ENCODE measurements at regions not wholly inside any gene's neighbourhood (a gene's known extent, or its start where the extent isn't known, plus 50 kb on each side); places are given as distances from the start of the nearest gene placed in this dataset.

DNA sequence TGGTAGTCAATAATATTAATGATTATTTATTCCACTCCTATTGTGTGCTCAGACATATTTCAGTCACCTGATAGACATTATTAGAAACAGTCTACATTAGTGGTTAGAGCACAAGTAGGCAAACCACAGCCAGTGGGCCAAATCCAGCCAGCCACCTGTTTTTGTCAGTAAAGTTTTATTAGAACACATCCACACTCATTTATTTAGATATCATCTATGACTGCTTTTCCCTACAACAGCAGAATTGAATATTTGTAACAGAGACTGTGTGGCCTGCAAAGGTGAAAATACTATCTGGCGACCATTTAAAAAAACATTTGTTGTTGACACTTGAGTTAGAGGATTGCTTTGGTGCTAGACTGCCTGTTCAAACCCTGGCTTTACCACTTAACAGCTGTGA lies 220.0 kb upstream of the ZFP64 start:
- intact Hi-C loops (cut with micrococcal nuclease; ENCODE audit: unreplicated experiment) (no loop called here), in situ Hi-C loops (cut with MboI) (no loop called here)
- no peak overlapping the region for H3K27ac ChIP-seq (ENCODE audit: control insufficient read depth, insufficient read depth)
- WGBS (ENCODE audit: insufficient coverage, insufficient replicate concordance, low lambda C conversion rate, missing lambda C conversion rate) = 50% methylated on average over 1 of the region's 1 CpG
- no peaks in the 10 kb centered on the region for H3K36me3 ChIP-seq (ENCODE audit: control insufficient read depth in 2 of 2, insufficient read depth in 2 of 2, low read length in 1 of 2)
- H4K20me1 ChIP-seq (ENCODE audit: control insufficient read depth, insufficient read depth) = no peaks in the 10 kb centered on the region
- ChIA-PET CTCF (no interaction called here), SMC1A (ENCODE audit: uncharacterized antibody, unreplicated experiment) (no interaction called here), POLR2A (no interaction called here), RAD21 (ENCODE audit: unreplicated experiment) (no interaction called here)
- FAIRE-seq (no peak), ATAC-seq (no peak), DNase-seq (ENCODE audit: low read depth, low spot score) (no peak)
- H3K9ac ChIP-seq (ENCODE audit: control insufficient read depth, insufficient read depth, low read length) = no peak overlapping the region
- H3K79me2 ChIP-seq (ENCODE audit: control insufficient read depth, insufficient read depth, low read length) = no peaks in the 10 kb centered on the region
- H3K4me3 ChIP-seq = no peak overlapping the region
- H3K4me1 ChIP-seq (ENCODE audit: control insufficient read depth, insufficient read depth, low read length) = no peaks in the 10 kb centered on the region
- H3K9me3 ChIP-seq (replicated peaks; ENCODE audit: control insufficient read depth, insufficient read depth, low read length) = no peaks in the 10 kb centered on the region; the same call in 2 of the 3 replicates
- H2AFZ ChIP-seq (ENCODE audit: control insufficient read depth, low read depth, low read length) = no peak overlapping the region
- no TSS peak for BruUV-seq (replicated peaks)
- H3K4me2 ChIP-seq (ENCODE audit: control insufficient read depth, insufficient read depth) = no peak overlapping the region
- TF ChIP-seq, protein P1, sequence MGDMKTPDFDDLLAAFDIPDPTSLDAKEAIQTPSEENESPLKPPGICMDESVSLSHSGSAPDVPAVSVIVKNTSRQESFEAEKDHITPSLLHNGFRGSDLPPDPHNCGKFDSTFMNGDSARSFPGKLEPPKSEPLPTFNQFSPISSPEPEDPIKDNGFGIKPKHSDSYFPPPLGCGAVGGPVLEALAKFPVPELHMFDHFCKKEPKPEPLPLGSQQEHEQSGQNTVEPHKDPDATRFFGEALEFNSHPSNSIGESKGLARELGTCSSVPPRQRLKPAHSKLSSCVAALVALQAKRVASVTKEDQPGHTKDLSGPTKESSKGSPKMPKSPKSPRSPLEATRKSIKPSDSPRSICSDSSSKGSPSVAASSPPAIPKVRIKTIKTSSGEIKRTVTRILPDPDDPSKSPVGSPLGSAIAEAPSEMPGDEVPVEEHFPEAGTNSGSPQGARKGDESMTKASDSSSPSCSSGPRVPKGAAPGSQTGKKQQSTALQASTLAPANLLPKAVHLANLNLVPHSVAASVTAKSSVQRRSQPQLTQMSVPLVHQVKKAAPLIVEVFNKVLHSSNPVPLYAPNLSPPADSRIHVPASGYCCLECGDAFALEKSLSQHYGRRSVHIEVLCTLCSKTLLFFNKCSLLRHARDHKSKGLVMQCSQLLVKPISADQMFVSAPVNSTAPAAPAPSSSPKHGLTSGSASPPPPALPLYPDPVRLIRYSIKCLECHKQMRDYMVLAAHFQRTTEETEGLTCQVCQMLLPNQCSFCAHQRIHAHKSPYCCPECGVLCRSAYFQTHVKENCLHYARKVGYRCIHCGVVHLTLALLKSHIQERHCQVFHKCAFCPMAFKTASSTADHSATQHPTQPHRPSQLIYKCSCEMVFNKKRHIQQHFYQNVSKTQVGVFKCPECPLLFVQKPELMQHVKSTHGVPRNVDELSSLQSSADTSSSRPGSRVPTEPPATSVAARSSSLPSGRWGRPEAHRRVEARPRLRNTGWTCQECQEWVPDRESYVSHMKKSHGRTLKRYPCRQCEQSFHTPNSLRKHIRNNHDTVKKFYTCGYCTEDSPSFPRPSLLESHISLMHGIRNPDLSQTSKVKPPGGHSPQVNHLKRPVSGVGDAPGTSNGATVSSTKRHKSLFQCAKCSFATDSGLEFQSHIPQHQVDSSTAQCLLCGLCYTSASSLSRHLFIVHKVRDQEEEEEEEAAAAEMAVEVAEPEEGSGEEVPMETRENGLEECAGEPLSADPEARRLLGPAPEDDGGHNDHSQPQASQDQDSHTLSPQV (IDR thresholded peaks at IDR 0.05) = no peak
- no peak for TF ChIP-seq ZNF207 (IDR thresholded peaks at IDR 0.05; ENCODE audit: borderline replicate concordance)
- TF ChIP-seq KDM1A (IDR thresholded peaks at IDR 0.05; ENCODE audit: borderline replicate concordance) = no peak
- TF ChIP-seq YY1 (IDR thresholded peaks at IDR 0.05; ENCODE audit: low read depth, low read length) = no peak
- no peak for TF ChIP-seq CREB1 (IDR thresholded peaks at IDR 0.05; ENCODE audit: low read depth)
- TF ChIP-seq SUPT20H (IDR thresholded peaks at IDR 0.05; ENCODE audit: borderline replicate concordance, control insufficient read depth, low read depth, low read length) = no peak
- TF ChIP-seq SPI1 (IDR thresholded peaks at IDR 0.05; ENCODE audit: borderline replicate concordance, insufficient read depth, low read depth, low read length) = no peak
- TF ChIP-seq, protein P2, sequence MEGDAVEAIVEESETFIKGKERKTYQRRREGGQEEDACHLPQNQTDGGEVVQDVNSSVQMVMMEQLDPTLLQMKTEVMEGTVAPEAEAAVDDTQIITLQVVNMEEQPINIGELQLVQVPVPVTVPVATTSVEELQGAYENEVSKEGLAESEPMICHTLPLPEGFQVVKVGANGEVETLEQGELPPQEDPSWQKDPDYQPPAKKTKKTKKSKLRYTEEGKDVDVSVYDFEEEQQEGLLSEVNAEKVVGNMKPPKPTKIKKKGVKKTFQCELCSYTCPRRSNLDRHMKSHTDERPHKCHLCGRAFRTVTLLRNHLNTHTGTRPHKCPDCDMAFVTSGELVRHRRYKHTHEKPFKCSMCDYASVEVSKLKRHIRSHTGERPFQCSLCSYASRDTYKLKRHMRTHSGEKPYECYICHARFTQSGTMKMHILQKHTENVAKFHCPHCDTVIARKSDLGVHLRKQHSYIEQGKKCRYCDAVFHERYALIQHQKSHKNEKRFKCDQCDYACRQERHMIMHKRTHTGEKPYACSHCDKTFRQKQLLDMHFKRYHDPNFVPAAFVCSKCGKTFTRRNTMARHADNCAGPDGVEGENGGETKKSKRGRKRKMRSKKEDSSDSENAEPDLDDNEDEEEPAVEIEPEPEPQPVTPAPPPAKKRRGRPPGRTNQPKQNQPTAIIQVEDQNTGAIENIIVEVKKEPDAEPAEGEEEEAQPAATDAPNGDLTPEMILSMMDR (IDR thresholded peaks at IDR 0.05 in 2 of 3, conservative IDR thresholded peaks at IDR 0.05 in 1 of 3; ENCODE audit: control insufficient read depth in 2 of 3, extremely low read depth in 1 of 3, insufficient read depth in 1 of 3, low read depth in 3 of 3, low read length in 3 of 3) = no peak
- TF ChIP-seq POU2F2 (IDR thresholded peaks at IDR 0.05; ENCODE audit: borderline replicate concordance, low read depth, low read length) = no peak
- TF ChIP-seq, protein P3, sequence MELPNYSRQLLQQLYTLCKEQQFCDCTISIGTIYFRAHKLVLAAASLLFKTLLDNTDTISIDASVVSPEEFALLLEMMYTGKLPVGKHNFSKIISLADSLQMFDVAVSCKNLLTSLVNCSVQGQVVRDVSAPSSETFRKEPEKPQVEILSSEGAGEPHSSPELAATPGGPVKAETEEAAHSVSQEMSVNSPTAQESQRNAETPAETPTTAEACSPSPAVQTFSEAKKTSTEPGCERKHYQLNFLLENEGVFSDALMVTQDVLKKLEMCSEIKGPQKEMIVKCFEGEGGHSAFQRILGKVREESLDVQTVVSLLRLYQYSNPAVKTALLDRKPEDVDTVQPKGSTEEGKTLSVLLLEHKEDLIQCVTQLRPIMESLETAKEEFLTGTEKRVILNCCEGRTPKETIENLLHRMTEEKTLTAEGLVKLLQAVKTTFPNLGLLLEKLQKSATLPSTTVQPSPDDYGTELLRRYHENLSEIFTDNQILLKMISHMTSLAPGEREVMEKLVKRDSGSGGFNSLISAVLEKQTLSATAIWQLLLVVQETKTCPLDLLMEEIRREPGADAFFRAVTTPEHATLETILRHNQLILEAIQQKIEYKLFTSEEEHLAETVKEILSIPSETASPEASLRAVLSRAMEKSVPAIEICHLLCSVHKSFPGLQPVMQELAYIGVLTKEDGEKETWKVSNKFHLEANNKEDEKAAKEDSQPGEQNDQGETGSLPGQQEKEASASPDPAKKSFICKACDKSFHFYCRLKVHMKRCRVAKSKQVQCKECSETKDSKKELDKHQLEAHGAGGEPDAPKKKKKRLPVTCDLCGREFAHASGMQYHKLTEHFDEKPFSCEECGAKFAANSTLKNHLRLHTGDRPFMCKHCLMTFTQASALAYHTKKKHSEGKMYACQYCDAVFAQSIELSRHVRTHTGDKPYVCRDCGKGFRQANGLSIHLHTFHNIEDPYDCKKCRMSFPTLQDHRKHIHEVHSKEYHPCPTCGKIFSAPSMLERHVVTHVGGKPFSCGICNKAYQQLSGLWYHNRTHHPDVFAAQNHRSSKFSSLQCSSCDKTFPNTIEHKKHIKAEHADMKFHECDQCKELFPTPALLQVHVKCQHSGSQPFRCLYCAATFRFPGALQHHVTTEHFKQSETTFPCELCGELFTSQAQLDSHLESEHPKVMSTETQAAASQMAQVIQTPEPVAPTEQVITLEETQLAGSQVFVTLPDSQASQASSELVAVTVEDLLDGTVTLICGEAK (IDR thresholded peaks at IDR 0.05; ENCODE audit: borderline replicate concordance) = no peak; the same call in 1 of the 2 replicates
- H3K27me3 ChIP-seq (replicated peaks in 1 of 2; ENCODE audit: control insufficient read depth in 2 of 2, insufficient read depth in 2 of 2, low read length in 1 of 2) = no peaks in the 10 kb centered on the region

Measured in GM12878 (cell line).